NCI-H2029 treated with DMSO at 0.1 percent for 48 hours (cell line): ENCODE measurements at regions not wholly inside any gene's neighbourhood (a gene's known extent, or its start where the extent isn't known, plus 50 kb on each side); places are given as distances from the start of the nearest gene placed in this dataset.
A peak's percentile ranks its signal among the peaks of the same experiment; 100 is the strongest.

Experiments used
- DNase-seq: peaks from one replicate; lab custom pipeline; 2025; lab: John Stamatoyannopoulos, UW

DNA sequence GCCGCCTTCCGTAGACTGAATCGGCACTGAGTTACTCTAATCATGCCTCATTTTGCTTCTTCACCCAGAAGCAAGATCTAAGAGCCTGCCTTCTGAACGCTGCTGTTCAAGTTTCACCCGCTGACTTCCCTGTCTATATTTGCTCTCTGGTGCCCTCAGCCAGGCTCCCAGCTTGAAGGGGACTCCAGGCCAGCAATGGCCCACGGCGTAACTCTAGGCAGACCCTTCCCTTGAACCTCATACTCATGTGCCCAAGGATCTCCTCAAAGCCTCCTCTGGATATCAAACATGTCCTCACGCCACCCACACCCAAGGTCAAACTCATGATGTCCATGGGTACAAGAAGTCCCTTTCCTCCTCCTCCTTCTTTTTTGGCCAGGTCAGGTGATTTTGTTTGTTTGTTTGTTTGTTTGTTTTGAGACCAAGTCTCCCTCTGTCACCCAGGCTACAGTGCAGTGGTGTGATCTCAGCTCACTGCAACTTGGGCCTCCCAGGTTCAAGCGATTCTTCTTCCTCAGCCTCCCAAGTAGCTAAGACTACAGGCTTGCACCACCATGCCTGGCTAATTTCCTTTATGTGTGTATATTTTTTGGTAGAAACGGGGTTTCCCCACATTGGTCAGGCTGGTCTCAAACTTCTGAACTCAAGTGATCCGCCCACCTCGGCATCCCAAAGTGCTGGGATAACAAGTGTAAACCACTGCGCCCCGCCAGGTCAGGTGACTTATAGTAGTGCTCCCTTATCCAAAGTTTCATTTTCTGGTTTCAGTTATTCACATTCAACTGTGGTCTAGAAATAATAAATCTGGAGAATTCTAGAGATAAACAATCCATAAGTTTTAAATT is 239.0 kb downstream of the SYK start:
- no peak for DNase-seq

DNA sequence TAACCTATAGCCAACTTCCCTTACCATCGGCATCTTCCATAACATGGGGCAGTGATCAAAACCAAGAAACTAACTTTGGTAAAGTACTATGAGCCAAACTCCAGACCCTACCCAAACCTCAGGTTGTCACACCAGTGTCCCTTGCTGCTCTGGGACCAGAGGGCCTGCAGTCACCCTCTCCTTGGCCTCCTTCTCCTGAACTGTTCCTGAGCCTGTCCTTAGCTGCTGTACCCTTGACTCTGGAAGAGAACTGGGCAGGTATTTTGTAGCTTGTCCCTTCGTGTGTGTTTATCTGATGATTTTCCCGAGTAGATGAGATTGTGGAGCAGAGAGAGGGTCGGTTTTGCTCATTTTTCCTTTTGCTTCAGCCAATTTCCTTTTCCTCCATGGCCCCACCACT is 240.4 kb downstream of the SYK start:
- DNase-seq: no peak

DNA sequence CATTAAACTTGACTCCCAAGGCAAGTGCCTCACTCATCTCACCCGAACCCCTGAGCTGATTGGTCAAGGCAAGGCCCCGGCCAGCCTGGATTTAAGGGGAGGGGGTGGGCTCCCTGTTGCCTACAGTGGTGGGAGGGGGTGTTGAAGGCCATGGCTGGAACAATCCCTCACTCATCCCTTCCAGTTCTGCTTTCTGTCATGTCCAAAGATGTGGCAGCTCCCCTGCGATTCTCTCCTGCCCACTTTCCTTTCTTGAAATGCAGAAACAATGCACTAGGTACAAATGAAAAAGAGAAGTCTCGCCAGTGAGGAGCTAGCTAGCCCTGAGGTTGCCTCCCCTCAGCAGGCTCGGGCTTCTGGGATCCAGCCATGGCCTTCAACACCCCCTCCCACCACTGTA is 240.9 kb downstream of the SYK start:
- no peak for DNase-seq

DNA sequence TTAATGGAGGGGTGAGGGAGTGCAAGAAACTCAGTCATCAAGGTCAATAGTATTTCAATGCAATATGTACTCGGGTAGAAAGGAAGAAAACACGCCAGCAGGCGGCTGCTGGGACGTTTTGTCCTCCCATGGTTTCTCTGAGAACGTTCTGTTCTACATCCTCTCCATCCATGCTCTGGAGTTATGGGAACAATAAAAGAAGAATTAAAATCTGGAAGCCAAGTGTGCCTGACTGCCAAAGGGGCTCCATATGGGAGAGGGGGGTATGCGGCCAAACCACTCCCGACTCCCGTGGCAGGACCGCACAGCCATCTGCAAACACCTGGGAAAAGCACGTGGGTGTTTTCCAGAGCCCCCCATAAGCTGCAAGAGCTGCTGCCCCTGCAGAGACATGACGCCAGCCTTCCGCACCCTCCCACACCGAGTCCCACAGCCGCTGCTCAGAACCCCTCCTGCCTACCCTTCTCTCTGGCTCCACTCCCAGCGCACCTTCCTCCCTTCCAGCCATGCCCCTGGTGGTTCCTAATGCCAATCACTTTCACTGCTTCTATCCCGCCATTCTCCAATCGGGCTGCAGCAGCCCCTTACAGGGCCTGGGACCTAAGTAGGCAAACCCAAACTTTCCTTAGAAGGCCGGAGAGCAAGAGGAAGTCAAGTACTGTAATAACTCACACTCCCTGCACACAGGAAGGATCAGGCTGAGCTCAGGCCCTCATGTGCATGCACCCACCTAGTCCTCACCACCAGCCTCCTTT is 241.6 kb downstream of the SYK start:
- DNase-seq: no peak

DNA sequence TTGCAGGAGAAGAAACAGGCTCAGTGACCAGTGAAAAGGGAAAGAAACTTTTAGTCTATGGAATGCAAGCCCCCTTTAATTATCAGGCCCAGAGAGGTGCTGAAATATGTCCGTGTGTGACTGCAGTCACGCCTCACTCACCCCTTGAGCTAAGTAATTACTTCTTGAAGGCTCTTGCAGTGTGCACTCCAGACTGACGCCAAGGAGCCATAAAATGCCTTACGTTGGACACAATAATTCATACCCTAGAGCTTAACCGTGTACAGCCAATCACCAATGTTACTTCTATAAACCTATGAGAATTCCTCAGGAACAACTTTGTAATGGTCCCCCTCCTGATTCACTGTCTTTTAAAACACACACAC is 242.2 kb downstream of the SYK start:
- DNase-seq: no peak

DNA sequence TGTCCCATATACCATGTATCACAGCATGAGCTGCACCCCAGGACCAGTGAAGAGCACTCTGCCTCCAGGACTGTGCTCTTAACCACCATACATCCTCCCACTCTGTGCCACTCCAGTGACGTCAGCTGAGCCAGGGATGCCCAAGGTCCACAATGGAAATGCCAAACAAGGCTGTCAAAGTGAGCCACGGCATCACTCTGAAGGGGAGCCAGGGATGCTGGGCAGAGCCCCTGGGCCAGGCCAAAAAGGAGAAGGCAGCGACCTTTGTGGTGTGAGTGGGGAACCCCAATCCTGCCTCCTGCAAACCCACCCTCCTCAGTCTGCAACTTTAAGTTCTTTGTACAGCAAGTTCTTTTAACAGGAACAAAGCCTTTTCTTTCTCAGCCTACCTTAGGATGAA is 242.7 kb downstream of the SYK start:
- no peak for DNase-seq

DNA sequence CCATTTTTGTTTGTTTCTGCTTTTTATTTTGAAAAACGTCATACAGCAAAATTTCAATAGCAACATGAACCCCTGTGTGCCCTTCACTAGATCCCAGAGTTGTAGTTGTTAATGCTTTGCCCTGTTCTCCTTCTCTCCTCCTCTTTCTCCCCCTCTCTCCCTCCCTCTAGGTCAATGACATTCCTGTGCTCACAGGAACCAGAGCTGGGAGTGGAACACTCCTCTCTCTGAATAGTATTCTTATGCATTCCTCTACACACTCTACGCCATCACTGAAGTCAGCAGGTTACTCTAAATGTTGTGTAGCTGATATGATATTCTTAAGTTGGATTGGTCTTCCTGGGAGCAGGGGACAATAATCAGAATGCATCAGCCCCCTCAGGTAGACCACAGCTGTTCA is 243.4 kb downstream of the SYK start:
- DNase-seq: no peak

DNA sequence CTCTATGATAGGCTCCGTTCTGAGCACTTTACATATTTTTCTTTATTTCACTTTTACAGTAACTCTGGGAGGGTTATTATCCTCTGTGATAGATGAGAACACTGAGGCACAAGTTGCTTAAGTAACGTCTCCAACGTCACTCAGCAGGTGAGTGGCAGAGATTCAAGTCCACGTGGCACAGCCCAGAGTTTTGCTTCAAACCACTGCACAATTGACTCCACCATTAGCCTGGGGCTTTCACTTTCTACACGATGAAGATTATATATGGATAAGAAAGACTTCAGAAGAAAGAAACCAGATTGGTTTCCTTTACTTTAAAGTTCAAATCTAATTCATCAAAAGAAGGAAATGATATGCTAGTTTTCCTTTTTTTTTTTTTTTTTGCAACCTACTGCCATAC is 245.9 kb downstream of the SYK start:
- no peak for DNase-seq

DNA sequence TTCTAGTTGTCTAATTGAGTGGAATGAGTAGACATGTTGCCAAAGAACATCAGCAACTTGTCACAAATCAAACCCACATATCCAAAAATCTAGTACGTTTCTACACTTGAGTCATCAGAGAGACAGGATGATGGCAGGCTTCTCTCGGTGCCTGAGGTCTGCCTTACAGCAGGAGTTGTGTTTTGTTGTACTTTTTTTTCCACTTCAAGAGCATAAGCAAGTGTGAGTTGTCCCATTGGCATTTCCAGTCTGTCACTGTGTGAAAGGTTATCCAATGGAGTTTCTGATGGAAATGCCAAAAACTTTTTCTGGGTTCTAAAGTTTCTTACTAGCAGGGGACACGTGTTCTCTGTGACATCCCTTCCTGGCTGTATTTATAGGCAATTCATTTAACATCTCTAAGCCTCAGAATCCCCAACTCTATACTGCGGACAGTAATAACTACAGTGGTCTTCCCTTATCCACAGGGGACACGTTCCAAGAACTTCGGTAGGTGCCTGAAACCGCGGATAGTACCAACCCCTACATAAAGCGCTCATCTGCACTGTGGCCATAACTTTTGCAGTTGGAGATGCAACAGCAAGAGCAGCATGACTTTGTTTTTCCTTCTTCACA is 246.5 kb downstream of the SYK start:
- DNase-seq: no peak

DNA sequence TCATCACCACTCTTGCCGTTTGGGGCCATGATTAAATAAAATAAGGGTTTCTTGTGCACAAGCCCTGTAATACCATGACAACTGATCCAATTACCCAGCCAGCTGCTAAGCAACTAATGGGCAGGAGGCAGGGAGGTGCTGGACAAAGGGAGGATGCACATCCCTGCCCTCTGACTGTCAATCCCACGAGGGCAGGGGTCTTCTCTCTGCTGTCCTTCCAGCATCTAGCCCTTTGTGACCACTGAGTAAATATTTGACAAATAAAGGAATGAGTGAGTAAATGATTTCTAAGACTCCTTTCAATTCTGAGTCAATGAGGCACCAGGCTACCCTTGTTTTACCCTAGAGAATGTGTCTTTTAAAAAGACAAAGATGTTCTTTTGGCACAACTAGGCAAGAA is 247.1 kb downstream of the SYK start:
- no peak for DNase-seq

DNA sequence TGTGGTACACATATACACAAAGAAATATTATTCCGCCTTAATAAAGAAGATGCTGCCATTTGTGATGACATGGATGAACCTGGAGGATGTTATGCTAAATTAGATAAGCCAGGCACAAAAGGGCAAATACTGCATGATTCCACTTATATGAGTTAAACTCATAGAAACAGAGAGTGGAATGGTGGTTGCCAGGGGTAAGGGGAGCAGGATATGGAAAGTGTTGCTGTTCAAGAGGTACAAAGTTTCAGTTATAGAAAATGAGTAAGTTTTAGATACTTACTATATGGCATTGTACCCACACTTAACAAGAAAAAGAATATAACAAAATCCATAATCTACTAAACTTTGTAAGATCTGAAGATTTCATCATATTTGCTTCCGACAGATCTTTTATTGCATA is 252.2 kb downstream of the SYK start:
- DNase-seq: no peak

DNA sequence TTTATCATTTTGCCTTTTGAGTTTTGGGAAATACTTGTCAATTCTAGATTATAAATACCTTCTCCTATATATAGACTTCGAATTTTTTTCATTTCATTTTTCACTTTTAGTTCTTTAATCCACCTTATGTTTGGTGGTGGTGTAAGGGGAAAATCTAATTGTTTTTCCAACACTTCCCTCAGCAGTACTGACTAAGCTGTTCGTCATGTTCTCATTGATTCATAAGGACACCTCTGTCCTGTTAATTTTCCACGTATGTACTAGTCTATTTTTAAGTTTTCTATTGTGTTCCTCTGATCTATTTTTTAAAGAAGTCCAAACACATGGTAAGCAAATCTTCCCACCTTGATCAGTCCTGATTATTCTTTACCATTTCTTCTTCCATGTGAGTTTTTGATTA is 254.2 kb downstream of the SYK start:
- DNase-seq: no peak

DNA sequence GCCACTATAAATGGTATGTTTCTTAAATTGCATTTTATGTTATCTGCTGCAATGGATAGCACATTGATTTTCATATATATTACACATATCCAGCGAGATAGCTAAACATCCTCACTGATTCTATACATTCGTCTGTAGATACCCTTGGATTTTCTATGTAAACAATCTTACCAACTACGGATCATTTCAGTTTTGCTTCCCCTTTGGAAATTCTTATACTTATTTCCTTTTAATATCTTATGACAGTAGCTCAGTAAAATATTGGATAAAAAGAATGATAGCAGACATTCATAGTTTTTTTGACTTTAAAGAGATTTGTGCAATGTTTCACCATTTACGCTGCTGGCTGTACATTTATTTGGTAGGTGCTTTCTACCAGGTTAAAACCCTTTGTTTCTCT is 254.9 kb downstream of the SYK start:
- DNase-seq: no peak

DNA sequence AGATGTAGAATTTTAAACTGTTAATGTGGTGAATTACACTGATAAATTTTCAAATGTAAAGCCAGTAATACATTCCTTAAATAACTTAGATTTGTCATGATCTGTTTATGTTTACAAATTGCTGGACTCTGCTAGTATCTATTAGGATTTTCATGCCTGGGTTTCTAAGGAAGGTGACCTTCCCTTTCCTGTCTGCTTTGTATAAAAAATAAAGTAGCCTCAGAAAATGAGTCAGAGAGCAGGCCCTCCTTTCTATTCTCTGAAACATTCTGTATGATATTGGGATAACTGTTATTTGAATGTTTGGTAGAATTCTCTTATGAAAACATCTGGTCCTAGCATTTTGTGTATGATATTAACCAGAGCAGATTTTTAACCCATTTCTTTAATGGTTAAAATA is 255.3 kb downstream of the SYK start:
- no peak for DNase-seq

DNA sequence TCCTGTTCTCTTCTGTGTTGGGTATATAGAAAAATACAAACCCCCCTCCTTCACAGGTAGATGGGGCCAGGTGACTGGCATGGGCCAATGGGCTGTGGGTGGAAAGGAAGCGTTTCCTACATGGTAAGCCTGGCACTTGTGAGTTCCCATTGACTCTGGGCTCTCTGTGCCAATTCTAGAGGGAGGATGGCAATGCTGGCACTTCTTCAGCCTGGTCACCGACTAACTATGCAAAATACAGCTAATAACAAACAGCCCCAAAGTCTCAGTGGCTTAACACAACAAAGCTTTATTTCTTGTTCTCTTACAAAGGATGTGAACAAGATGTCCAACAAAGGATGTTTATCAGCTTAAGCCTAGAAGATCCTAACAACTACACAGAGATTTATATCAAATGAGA is 258.1 kb downstream of the SYK start:
- DNase-seq: peak; percentile 6

DNA sequence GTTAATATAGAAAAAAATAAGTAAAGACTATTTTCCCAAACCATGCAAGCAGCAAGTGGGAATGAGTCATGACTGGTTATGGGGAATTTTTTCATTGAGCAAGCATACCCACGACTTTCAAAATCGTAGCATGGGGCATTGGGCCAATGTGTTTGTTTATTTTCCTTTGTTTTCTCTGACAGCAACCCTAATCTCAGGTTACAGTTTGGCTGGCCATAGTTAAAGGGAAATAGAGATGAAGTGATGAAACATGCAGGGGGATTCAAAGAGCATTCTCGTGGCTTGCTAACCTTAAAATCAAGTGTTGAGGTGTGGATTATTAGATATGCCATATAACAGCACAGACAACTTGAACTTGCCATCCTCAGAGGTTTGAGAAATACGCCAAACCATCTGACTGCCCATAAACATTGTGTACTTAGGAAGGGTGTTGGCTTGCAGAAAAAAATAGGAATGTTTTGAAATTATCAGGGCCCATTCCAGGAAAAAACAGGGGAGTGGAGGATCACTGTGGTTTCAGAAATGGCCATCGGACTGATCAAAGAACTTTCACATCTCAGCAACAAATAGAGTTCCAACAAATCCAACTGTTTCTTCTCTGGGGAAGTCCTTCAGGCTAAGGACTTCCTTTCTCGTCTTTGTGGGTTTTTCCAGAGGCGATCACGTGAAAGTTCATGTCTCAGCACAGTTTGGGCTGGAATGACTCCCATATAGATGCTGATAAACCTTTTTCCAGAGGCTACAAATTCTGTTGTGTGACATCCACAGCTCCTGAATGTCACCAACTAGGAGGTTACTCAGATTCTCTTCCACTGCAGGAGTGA is 259.1 kb downstream of the SYK start:
- DNase-seq: peak; percentile 90

DNA sequence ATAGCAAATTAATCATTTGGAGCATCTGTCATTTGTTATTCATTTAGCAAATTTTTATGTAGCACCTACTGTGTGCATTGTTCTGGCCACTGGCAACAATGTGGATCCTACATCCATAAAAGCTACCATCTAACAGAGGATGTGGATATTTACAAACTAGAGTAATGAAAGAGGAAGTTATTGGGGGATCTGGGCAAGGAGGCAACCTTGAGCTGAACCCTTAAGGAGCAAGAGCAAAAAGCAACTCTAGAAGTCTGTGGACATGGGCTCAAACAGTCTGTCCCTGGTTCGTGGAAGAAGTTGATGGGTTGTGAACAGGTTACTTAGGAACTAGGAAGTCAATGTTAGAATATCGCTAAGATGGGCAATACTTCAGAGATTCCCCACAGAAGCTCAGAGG is 259.9 kb downstream of the SYK start:
- no peak for DNase-seq

DNA sequence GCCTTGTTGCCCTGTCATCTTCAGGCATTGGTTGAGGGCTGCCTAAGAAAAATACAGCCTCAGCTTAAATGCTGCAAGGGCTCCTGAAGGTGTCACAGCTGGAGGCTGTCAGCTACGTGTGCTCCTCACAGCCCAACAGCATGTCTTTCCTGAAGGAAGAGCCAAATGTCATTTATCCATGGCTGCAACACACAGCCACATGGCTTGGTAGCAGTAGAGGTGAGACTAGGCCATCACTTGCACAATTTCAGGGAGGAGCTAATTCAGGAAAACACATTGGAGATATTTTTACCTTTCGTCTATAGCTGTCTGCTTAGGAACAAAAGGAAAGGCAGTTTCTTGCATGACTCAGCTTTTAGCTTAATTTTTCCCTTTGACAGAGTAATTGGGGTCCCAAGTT is 260.7 kb downstream of the SYK start:
- DNase-seq: no peak

DNA sequence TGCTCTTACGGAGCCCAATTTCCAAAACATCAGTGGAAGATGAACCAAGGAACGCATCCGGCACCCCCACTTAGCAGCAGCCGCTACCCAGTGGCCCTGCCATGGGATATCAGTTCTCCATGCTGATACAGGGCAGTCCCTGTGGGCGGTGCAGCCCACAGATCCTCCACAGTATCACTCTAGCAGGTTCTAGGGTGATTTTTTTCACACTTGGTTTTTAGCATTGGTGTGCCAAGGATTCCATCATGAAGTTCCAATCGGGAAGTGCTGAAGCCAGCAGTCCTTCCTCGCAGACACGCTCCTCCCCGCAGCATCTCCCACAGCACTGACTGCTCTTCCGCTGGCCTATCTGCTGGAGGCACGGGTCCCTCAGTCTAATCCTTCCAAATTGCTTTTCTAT is 261.9 kb downstream of the SYK start:
- no peak for DNase-seq

DNA sequence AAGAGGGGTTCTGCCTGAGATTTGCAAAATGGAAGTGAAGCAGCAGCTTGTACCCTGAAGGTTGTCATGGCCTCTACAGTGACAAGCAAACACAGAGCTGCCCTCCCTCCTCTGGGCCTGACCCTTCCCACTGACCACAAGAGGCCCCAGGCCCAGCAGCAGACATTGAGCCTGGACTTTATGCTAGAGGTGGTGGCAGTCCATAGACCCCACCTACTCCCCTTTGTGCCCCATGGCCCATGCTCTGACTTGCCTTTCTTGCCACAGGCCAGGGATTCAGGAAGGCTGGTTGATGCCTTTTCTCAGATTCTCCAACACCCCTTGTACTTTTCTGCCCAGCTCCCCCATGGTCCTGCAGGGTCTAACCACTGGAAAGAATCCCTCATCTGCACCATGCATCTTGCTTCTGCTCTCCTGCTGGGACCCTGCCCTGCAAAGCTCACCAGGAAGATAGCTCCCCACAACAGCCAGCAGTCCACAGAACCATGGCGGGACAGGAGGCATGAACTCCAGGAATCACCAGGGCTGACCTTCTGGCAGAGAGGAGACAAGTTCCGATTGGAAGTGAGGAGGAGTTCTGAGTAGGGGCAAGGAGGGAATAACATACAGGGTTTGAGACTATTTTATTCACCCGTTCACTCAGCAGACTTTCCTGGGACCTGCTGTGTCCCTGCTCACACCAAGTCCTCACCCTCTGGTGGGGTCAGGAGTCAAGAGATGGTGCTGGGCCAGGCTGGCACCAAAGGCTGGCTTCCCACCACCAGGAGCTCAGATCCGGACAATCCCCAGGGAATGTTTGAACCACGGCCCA is 263.8 kb downstream of the SYK start:
- DNase-seq: no peak

DNA sequence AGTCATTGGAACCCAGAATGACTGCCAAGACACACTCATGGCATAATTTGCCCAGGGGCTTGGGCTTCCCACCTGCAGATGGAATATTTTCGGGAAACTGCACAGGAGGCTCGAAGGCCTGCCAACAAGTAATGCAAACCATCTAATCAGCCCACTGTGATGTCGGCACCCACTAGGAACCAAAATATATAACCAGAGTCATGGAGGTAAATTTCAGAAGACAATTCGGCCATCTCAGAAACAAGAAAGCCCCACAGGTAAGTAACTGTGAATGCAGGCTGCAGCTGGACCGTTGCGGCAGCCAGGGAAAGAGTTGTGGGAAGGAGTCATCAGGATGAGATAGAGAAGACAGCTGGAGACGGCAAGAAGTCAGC is 264.4 kb downstream of the SYK start:
- no peak for DNase-seq

DNA sequence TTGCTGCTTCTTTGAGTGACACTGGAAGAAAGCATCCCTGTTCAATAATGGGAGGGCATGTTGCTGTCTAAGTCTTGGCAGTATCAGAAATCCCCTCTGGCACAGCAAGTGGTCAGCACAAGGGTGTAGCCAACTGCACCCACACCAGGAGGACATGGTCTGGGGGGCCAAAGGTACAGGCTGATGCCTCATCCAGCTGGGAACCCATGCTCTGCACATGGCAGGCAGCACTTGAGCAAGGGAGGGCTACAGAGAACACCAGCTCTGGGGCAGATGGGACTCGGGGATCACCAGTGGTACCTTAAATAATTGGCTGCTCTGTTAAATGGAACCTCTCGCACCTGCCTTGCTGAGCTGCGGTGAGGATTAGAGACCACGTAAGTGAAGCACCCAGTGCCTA is 265.2 kb downstream of the SYK start:
- no peak for DNase-seq
